ENCODE measurements at regions not wholly inside any gene's neighbourhood (a gene's known extent, or its start where the extent isn't known, plus 50 kb on each side); places are given as distances from the start of the nearest gene placed in this dataset.
"Not testable (repeated sequence)": the region's sequence is repeated elsewhere in the genome, so short reads cannot be mapped to it uniquely, and the experiment has no call there.

- no peak for DNase-seq
Measured at GRCh38 chr14:52202151-52202550, 65.3 kb upstream of the PTGDR start.

- no peak for DNase-seq
Measured at GRCh38 chr14:52190337-52190931, 77.1 kb upstream of the PTGDR start.

GRCh38 chr14:52189325-52189724 lies 78.2 kb upstream of the PTGDR start:
- no peak for DNase-seq

- no peak for DNase-seq
Measured at GRCh38 chr14:52188381-52188780, 79.1 kb upstream of the PTGDR start.

GRCh38 chr14:52185178-52185577 lies 82.3 kb upstream of the PTGDR start:
- DNase-seq, result no peak

GRCh38 chr14:52182853-52183252 lies 84.6 kb upstream of the PTGDR start:
- no peak for DNase-seq

- no peak for DNase-seq
Measured at GRCh38 chr14:52179141-52179790, 88.2 kb upstream of the PTGDR start.

GRCh38 chr14:52175982-52176502 lies 91.5 kb upstream of the PTGDR start:
- DNase-seq, result peak; percentile 73

GRCh38 chr14:52171932-52172331 lies 95.6 kb upstream of the PTGDR start:
- DNase-seq, result not testable (repeated sequence)

GRCh38 chr14:52166822-52167221 lies 98.0 kb upstream of the NID2 start:
- no peak for DNase-seq

GRCh38 chr14:52155651-52156213 lies 86.9 kb upstream of the NID2 start:
- no peak for DNase-seq

GRCh38 chr14:52154992-52155650 lies 86.3 kb upstream of the NID2 start:
- no peak for DNase-seq

GRCh38 chr14:52153939-52154338 lies 85.1 kb upstream of the NID2 start:
- DNase-seq, result no peak

- no peak for DNase-seq
Measured at GRCh38 chr14:52150162-52150561, 81.3 kb upstream of the NID2 start.

GRCh38 chr14:52148371-52148770 lies 79.5 kb upstream of the NID2 start:
- DNase-seq, result no peak

- DNase-seq, result no peak
Measured at GRCh38 chr14:52146504-52146903, 77.6 kb upstream of the NID2 start.

- not testable (repeated sequence) for DNase-seq
Measured at GRCh38 chr14:52144099-52144498, 75.2 kb upstream of the NID2 start.

GRCh38 chr14:52142504-52142903 lies 73.6 kb upstream of the NID2 start:
- DNase-seq, result no peak

GRCh38 chr14:52131640-52132320 lies 62.9 kb upstream of the NID2 start:
- DNase-seq, result peak; percentile 25

GRCh38 chr14:52129721-52130120 lies 60.9 kb upstream of the NID2 start:
- DNase-seq, result no peak

GRCh38 chr14:52125885-52126284 lies 57.0 kb upstream of the NID2 start:
- DNase-seq, result no peak

- no peak for DNase-seq
Measured at GRCh38 chr14:52124791-52125684, 56.2 kb upstream of the NID2 start.
